Activated T-cell treated with anti-CD3 and anti-CD28 coated beads, Interleukin-2, amount 50 U/mL, for 72 hours (primary cell): ENCODE measurements at regions not wholly inside any gene's neighbourhood (a gene's known extent, or its start where the extent isn't known, plus 50 kb on each side); places are given as distances from the start of the nearest gene placed in this dataset.

Experiments
- ATAC-seq, 2 donors: fragments of 150-1000 bp; cut with Tn5 transposase; replicated peaks in 1 of 2; 2 replicates each; pipeline ENCODE4 v1.10.0; 2021; ENCODE audit warnings: moderate library complexity in 2 of 2, mild to moderate bottlenecking in 1 of 2
- DNase-seq, 2 donors: peaks; one replicate each; pipeline ENCODE4 v3.0.0; 2021 to 2022; ENCODE audit warnings: mixed read lengths in 1 of 2
- H3K27ac Mint-ChIP-seq: one replicate; pipeline ENCODE4 v1.8.0; 2022; ENCODE audit warnings: mild to moderate bottlenecking, moderate library complexity, mixed read lengths
- H3K27me3 Mint-ChIP-seq: one replicate; pipeline ENCODE4 v1.8.0; 2022; ENCODE audit warnings: low read depth, mixed read lengths
- H3K36me3 Mint-ChIP-seq, 2 donors: one replicate each; pipeline ENCODE4 v1.8.0; 2022; ENCODE audit warnings: mixed read lengths in 2 of 2, mild to moderate bottlenecking in 1 of 2; ENCODE audit not compliant: insufficient read depth in 2 of 2
- H3K4me1 Mint-ChIP-seq: one replicate; pipeline ENCODE4 v1.8.0; 2022; ENCODE audit warnings: low read depth, mixed read lengths
- H3K4me3 Mint-ChIP-seq, 2 donors: one replicate each; pipeline ENCODE4 v1.8.0; 2022; ENCODE audit warnings: mild to moderate bottlenecking in 2 of 2, mixed read lengths in 2 of 2, moderate library complexity in 2 of 2
- H3K9me3 Mint-ChIP-seq, 2 donors: one replicate each; pipeline ENCODE4 v1.8.0; 2022; ENCODE audit warnings: mixed read lengths in 2 of 2

- H3K27ac Mint-ChIP-seq = no peak overlapping the region
- H3K9me3 Mint-ChIP-seq = no peaks in the 10 kb centered on the region
- ATAC-seq = no peak
Observed at GRCh38 chr12:93019975-93020630, 91.0 kb upstream of the EEA1 start.

GRCh38 chr12:93020631-93021597 lies 91.8 kb upstream of the EEA1 start:
- H3K27me3 Mint-ChIP-seq = no peaks in the 10 kb centered on the region
- ATAC-seq (no peak), DNase-seq (no peak)
- no peak overlapping the region for H3K27ac Mint-ChIP-seq
- no peaks in the 10 kb centered on the region for H3K4me1 Mint-ChIP-seq
- no peaks in the 10 kb centered on the region for H3K36me3 Mint-ChIP-seq
- H3K4me3 Mint-ChIP-seq = no peak overlapping the region
- no peaks in the 10 kb centered on the region for H3K9me3 Mint-ChIP-seq

More at GRCh38 chr12:93019975-93020630, 91.0 kb upstream of the EEA1 start:
- Mint-ChIP-seq H3K27me3 (no peaks in the 10 kb centered on the region), H3K36me3 (no peaks in the 10 kb centered on the region), H3K4me1 (no peaks in the 10 kb centered on the region), H3K4me3 (no peak overlapping the region)
- no peak for DNase-seq

GRCh38 chr12:93022603-93023340 lies 93.7 kb upstream of the EEA1 start:
- no peak overlapping the region for H3K4me3 Mint-ChIP-seq
- H3K4me1 Mint-ChIP-seq = no peaks in the 10 kb centered on the region
- no peaks in the 10 kb centered on the region for H3K9me3 Mint-ChIP-seq
- no peak for ATAC-seq
- no peaks in the 10 kb centered on the region for H3K36me3 Mint-ChIP-seq
- DNase-seq = no peak
- no peaks in the 10 kb centered on the region for H3K27me3 Mint-ChIP-seq
- no peak overlapping the region for H3K27ac Mint-ChIP-seq

- no peak for DNase-seq
- no peaks in the 10 kb centered on the region for H3K4me1 Mint-ChIP-seq
- H3K27ac Mint-ChIP-seq = no peak overlapping the region
- H3K36me3 Mint-ChIP-seq = no peaks in the 10 kb centered on the region
- H3K4me3 Mint-ChIP-seq = no peak overlapping the region
- no peaks in the 10 kb centered on the region for H3K27me3 Mint-ChIP-seq
- peak; percentile 58 to 63 for ATAC-seq
- no peaks in the 10 kb centered on the region for H3K9me3 Mint-ChIP-seq
Observed at GRCh38 chr12:93025145-93026103, 96.3 kb upstream of the EEA1 start.

- Mint-ChIP-seq H3K27me3 (no peaks in the 10 kb centered on the region), H3K36me3 (no peaks in the 10 kb centered on the region), H3K27ac (peak overlapping the region; percentile 72), H3K4me3 (no peak overlapping the region), H3K9me3 (no peaks in the 10 kb centered on the region), H3K4me1 (no peaks in the 10 kb centered on the region)
- no peak for ATAC-seq
- no peak for DNase-seq
Observed at GRCh38 chr12:93027041-93027440, 97.9 kb upstream of the EEA1 start.

- H3K4me1 Mint-ChIP-seq = peaks cover 6% of the 10 kb centered on the region
- no peak for DNase-seq
- no peak overlapping the region for H3K4me3 Mint-ChIP-seq
- no peak overlapping the region for H3K27ac Mint-ChIP-seq
- no peaks in the 10 kb centered on the region for H3K9me3 Mint-ChIP-seq
- ATAC-seq = no peak
- peaks cover 1% of the 10 kb centered on the region for H3K27me3 Mint-ChIP-seq
- H3K36me3 Mint-ChIP-seq = no peaks in the 10 kb centered on the region
Observed at GRCh38 chr12:93029091-93029490, 100.0 kb upstream of the EEA1 start.

- ATAC-seq (no peak), DNase-seq (no peak)
- H3K27ac Mint-ChIP-seq = no peak overlapping the region
- H3K4me3 Mint-ChIP-seq = no peak overlapping the region
- no peaks in the 10 kb centered on the region for H3K9me3 Mint-ChIP-seq
- peaks cover 21% of the 10 kb centered on the region for H3K27me3 Mint-ChIP-seq
- no peaks in the 10 kb centered on the region for H3K36me3 Mint-ChIP-seq
- peaks cover 6% of the 10 kb centered on the region for H3K4me1 Mint-ChIP-seq
Observed at GRCh38 chr12:93031028-93031427, 101.9 kb upstream of the EEA1 start.

- DNase-seq = no peak
- peaks cover 6% of the 10 kb centered on the region for H3K4me1 Mint-ChIP-seq
- H3K27ac Mint-ChIP-seq = no peak overlapping the region
Observed at GRCh38 chr12:93032758-93033157, 103.7 kb upstream of the EEA1 start.

GRCh38 chr12:93033948-93034347 lies 104.9 kb upstream of the EEA1 start:
- H3K36me3 Mint-ChIP-seq = no peaks in the 10 kb centered on the region
- no peak overlapping the region for H3K27ac Mint-ChIP-seq
- DNase-seq = no peak
- H3K4me3 Mint-ChIP-seq = no peak overlapping the region
- H3K9me3 Mint-ChIP-seq = no peaks in the 10 kb centered on the region
- peaks cover 6% of the 10 kb centered on the region for H3K4me1 Mint-ChIP-seq
- peaks cover 26% of the 10 kb centered on the region for H3K27me3 Mint-ChIP-seq
- ATAC-seq = no peak

More at GRCh38 chr12:93032758-93033157, 103.7 kb upstream of the EEA1 start:
- H3K27me3 Mint-ChIP-seq = peaks cover 26% of the 10 kb centered on the region
- no peak for ATAC-seq
- H3K4me3 Mint-ChIP-seq = no peak overlapping the region
- H3K9me3 Mint-ChIP-seq = no peaks in the 10 kb centered on the region
- H3K36me3 Mint-ChIP-seq = no peaks in the 10 kb centered on the region

GRCh38 chr12:93039062-93039461 lies 110.0 kb upstream of the EEA1 start:
- Mint-ChIP-seq H3K9me3 (no peaks in the 10 kb centered on the region), H3K36me3 (no peaks in the 10 kb centered on the region), H3K27ac (no peak overlapping the region), H3K4me3 (no peak overlapping the region), H3K4me1 (no peaks in the 10 kb centered on the region), H3K27me3 (peaks cover 25% of the 10 kb centered on the region)
- DNase-seq (no peak), ATAC-seq (no peak)

- ATAC-seq = no peak
- peaks cover 16% of the 10 kb centered on the region for H3K27me3 Mint-ChIP-seq
Observed at GRCh38 chr12:93039930-93040329, 110.8 kb upstream of the EEA1 start.

GRCh38 chr12:93040367-93040766 lies 111.3 kb upstream of the EEA1 start:
- Mint-ChIP-seq H3K36me3 (no peaks in the 10 kb centered on the region), H3K9me3 (no peaks in the 10 kb centered on the region), H3K27ac (no peak overlapping the region), H3K27me3 (peaks cover 12% of the 10 kb centered on the region), H3K4me3 (no peak overlapping the region), H3K4me1 (no peaks in the 10 kb centered on the region)
- no peak for DNase-seq
- no peak for ATAC-seq

More at GRCh38 chr12:93039930-93040329, 110.8 kb upstream of the EEA1 start:
- Mint-ChIP-seq H3K27ac (no peak overlapping the region), H3K4me1 (no peaks in the 10 kb centered on the region), H3K9me3 (no peaks in the 10 kb centered on the region), H3K36me3 (no peaks in the 10 kb centered on the region), H3K4me3 (no peak overlapping the region)
- no peak for DNase-seq
